RPMI8226 (cell line): ENCODE measurements at regions not wholly inside any gene's neighbourhood (a gene's known extent, or its start where the extent isn't known, plus 50 kb on each side); places are given as distances from the start of the nearest gene placed in this dataset.
"Not testable (repeated sequence)": the region's sequence is repeated elsewhere in the genome, so short reads cannot be mapped to it uniquely, and the experiment has no call there.

Source experiments
- DNase-seq: peaks from one replicate; pipeline ENCODE4 v3.0.0-alpha.2; 2015

DNA sequence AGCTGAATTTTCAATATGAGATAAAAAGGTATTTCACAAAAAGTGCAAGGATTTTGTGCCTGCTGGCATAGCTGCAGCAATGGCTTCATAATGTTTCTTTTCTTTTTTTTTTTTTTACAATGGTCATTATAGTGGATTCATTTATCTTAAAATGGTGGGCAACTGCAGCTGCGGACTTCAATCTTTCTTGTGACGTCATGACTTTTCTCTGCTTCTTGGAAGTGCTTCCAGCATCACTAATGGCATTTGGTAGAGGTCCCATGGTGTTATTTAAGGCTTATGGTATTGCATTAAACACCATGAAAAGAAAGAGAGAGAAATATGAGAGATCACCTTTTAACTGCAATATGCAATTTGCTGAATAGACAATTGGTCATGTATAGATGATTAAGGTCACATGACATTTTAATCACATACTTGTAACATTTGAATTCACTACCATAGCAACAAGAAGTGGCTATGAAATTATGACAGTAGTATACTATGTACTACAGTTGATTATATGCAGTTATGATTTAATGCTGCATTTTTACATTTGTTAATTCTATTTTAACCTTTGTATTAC is 684.0 kb upstream of the AADAT start:
- no peak for DNase-seq

DNA sequence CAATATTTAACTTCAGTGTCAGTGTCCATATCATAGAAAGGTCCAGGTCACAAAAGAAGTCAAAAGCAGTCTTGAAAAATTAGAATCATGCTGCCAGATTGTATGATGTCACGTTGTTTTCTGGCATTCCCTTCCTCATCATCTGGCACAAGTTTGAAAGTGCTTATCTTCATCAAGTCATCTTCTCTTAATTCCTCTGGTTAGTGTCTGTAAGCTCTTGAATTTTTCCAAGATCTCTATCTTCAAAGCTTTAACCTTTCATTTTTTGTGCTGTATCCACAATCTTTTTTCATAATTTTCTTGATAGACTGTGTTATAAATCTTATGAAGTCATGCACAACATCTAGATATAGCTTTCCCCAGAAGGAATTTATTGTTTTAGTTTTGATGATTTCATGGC is 682.7 kb upstream of the AADAT start:
- DNase-seq = no peak

GRCh38 chr4:170770664-170771063 is 680.9 kb upstream of the AADAT start:
- DNase-seq = no peak

DNA sequence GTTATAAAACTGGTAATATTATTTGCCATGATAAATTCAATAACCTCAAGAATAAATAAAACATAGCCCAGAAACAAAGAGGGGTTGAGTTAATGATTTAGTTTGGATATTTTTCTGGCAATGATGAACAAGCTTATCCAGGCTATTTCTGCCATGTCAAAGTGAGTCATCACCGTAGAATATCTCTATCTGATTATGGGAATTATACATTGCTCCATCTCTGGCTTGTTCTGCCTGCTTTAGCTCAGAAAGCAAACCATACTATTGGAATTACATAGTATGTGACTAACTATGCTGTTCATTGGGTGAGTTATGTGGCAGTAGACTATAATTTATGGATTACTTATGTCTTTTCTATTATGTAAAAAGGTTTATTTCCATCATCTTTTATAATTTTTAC is 680.1 kb upstream of the AADAT start:
- DNase-seq = no peak

- no peak for DNase-seq
These were observed 669.2 kb upstream of the AADAT start for GRCh38 chr4:170758988-170759387.

- DNase-seq = no peak
These were observed 660.8 kb upstream of the AADAT start for GRCh38 chr4:170750519-170750918.

DNA sequence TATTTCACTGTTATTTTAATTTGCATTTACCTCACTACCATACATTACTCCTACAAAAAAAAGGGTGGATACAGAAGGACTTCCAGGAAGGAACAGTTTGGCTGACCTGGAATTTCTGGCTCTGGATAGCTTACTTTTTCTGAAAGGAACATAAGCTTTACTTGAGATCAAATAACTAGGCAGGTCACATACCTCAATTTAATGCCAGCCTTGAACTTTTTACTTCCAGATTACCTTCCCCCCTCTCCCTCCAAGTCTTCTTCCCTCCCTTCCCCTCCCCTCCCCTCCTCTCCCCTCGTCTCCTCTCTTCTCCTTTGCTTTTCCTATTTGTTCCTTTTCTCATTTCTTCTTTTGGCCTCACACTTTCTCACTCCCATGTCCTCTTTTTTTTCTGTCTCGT is 659.2 kb upstream of the AADAT start:
- DNase-seq = no peak

GRCh38 chr4:170743633-170744032 is 653.9 kb upstream of the AADAT start:
- DNase-seq = no peak

GRCh38 chr4:170741856-170742255 is 652.1 kb upstream of the AADAT start:
- no peak for DNase-seq

GRCh38 chr4:170736710-170737109 is 647.0 kb upstream of the AADAT start:
- no peak for DNase-seq

DNA sequence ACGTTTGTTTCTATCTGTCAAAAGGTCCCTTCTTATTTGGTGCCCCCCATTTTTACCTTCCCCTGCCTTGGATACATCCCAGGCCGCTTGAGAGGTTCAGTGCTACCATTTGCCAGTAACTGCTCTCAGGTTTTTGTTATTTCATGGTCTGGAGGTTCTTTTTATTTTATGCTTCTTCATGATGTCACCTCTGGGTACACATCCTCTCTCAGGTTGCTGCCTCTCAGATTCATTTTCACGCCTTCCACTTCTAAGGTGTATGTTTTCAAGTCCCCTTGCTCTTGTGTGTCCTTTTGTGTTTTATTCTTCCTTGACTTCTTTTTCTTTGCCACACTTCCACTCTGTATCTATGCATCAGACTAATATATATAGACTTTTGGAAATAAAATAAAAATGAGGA is 640.1 kb upstream of the AADAT start:
- DNase-seq = no peak

DNA sequence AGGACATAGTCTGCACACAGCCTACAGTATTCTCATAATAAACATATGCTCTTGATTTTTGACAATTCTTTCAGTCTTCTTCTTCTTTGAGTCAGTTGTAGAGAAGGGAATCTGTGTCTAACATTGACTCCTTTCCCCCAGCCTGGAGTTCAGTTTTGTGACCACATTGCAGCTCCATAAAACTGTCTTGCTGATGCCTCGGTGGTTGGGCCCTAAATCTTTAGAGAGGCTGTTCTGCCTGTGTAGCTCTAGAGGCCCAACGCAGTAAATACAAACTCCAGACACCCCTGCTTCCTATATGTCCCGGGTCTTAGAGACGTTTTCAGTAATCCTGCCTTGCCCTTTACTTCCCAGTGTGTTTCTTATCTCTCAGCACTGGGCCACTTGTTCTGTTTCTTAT is 639.5 kb upstream of the AADAT start:
- no peak for DNase-seq

DNA sequence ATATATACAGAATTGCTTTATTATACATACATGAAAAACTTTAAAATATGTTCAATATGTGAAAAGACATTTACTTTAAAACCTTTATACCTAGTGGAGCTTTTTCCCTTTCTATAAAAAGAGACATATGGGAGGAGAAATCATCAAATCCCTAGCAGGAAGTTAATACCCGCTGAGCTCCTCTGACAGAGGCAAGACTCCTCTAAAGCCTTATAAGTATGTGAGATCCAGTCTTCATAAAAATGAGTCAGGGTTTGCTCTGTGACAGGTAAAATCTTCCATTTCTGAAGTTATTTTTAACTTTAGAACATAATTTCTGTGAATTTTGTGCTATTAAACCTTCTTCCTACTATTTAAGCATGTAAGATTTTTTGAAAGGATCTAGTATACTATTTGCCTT is 634.4 kb upstream of the AADAT start:
- DNase-seq = no peak

DNA sequence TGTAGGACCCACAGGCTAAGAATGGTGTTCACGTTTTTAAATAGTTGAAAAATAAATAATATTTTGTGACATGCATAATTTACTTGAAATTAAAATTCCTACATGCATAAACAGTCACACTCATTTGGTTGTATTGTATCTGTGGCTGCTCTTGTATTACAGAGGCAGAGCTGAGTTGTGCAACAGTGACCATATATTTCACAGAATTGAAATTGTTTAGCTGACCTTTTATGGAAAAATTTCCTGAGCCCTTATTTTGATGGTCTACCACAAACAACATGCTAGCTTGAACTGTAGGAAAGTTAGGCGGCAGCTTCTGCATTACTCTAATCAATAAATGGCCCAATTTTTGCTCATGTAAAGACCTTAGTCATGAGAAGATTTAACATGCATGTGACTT is 633.4 kb upstream of the AADAT start:
- no peak for DNase-seq

DNA sequence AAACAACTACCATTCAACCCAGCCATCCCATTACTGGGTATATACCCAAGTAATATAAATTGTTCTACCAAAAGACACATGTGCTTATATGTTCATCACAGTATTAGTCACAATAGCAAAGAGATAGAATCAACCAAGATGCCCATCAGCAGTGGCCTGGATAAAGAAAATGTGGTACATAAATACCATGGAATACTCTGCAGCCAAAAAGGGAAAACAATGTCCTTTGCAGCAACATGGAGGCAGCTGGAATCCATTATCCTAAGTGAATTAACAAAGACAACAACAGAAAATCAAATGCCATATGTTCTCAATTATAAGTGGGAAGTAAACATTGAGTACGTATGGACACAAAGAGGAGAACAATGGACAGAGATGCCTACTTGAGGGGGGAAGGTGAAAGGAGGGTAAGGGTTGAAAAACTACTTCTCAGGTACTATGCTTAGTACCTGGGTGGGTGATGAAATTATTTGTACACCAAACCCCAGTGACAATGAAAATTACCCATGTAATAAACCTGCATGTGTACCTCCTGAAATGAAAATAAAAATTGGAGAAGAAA is 632.1 kb upstream of the AADAT start:
- DNase-seq = no peak

GRCh38 chr4:170716868-170717267 is 627.1 kb upstream of the AADAT start:
- DNase-seq = no peak

DNA sequence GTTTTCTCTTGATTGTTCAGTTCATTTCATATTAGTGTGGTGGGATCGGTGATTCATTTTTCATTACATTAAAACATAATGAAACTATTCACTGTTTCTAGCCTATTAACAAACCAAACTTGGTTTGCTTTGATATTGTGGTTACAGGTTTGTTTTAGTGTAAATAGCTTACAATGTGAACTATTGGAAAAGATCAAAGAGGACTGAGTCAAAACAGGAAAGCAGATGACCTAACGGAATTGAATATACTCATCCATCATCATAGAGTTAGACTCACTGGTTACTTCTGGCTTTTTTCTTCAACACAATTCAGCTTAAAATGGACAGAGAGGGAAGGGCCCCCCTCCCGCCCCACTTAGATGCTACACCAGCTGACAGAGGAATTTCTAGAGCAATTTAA is 616.2 kb upstream of the AADAT start:
- no peak for DNase-seq

DNA sequence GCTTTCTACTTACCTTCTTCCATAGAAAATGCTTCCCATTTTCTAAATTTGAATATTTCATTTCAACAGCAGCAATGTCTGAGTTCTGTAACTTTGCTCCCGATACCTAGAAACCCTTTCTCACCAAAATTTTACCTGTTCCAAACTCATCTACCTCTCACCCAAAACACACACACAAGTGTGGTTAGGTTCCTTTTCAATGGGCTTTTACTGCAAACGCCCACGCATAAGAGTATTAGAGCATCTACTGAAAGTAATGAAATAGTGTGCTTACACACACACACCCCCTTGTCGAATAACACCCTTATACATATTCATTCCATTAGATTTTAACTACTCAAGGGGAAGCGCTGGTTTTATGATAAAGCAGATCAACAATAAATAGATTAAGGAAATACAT is 610.3 kb upstream of the AADAT start:
- no peak for DNase-seq

GRCh38 chr4:170698334-170698733 is 608.6 kb upstream of the AADAT start:
- no peak for DNase-seq

DNA sequence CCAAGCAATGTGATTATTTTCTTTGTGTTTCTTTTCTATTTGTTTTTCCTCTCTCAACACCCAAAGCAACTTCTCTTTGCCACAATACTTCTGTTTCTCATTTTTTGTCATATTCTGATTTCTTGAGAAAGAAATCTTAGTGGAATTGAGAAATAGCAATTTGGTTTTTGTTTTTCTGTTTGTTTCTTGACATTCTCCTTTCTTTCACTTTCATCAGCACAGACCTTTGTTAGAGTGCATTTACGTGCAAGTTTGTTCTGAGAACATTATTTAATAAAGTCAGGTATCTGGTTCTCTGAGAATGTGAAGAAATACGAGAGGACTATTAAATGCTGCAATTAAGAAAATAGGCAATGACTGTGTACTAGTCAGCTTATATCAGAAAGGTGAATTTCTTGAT is 608.1 kb upstream of the AADAT start:
- DNase-seq = no peak

DNA sequence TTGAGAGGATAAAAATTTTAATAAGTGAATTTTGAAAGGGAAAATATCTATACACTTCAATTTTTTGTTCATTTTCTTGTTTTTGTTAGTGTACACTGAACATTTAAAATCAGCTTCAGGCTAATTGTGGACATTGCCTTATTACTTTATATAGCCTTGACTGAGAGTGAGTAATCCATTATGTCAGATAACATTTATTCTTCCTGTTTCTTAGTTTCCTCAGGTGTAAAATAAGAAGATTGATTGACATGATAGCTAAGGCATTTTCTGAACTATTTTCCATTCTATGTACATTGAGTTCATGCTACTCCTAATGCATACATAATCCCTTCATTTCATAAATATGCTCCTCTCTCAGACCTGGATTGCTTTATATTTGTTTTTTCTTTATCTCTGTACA is 607.3 kb upstream of the AADAT start:
- DNase-seq = no peak

DNA sequence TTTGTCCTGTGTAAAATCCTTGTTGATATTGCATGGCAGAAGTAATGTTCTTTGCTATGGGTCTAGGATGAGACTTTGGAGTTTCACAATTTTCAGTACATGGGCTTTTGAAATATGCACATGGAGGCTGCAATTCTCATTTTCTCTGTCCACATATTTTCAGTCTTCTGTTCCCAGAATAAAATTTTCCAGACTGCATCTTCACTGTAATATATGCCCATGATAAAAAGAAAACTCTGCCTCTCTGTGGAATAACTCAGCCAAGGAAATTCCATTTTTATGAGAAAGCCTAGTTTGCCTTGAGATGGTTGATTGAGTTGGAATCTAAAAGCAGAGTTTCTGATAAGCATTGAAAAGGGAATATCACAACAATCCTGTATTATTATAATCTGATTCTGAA is 601.4 kb upstream of the AADAT start:
- DNase-seq = no peak

DNA sequence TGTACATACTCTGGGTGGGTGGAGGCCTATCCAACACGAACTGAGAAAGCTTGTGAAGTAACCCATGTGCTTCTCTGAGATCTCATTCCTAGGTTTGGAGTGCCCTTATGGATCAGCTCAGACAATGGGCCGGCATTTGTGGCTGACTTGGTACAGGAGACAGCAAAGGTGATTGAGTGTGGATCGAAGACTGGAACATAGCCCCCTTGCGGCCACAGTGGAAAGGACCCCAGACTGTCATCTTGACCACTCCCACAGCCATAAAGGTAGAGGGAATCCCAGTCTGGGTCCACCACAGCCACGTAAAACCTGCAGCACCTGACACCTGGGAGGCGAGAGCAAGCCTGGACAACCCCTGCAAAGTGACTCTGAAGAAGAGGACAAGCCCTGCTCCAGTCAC is 598.0 kb upstream of the AADAT start:
- peak; percentile 2 for DNase-seq

- not testable (repeated sequence) for DNase-seq
These were observed 595.9 kb upstream of the AADAT start for GRCh38 chr4:170685701-170686100.

- no peak for DNase-seq
These were observed 593.0 kb upstream of the AADAT start for GRCh38 chr4:170682558-170683294.
